LNCaP clone FGC (cell line): ENCODE measurements at regions not wholly inside any gene's neighbourhood (a gene's known extent, or its start where the extent isn't known, plus 50 kb on each side); places are given as distances from the start of the nearest gene placed in this dataset.
"Not testable (repeated sequence)": the region's sequence is repeated elsewhere in the genome, so short reads cannot be mapped to it uniquely, and the experiment has no call there.

Source experiments
- DNase-seq: peaks from one replicate; pipeline ENCODE4 v3.0.0-alpha.2; 2011; ENCODE audit warnings: low read depth
- H3K4me3 ChIP-seq: 2 replicates; pipeline ENCODE4 v1.5.1; 2011; ENCODE audit warnings: mild to moderate bottlenecking, low read depth, low read length, control low read depth
- CTCF ChIP-seq: IDR thresholded peaks from 2 replicates; pipeline ENCODE4 v1.5.1; 2012; ENCODE audit warnings: mild to moderate bottlenecking; ENCODE audit not compliant: control insufficient read depth, insufficient read depth; ENCODE audit errors: extremely low read depth

DNA sequence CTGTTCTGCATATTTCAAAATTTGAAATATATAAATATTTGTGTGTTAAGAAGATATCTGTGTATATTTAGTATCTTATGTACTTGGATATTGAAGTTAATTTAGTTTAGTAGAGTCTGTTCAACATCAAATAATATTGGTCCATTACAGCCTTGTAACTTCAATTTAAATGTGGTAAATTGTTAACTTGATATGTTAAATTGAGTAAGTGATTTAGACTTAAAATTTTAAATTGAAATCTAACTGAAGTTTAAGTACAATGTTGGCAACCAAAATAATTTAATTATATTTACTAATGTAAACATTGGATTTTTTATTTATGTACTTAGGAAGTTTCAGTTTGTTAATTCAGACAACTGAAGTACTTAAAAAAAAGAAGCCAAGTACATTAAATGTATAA lies 343.9 kb upstream of the DNAJC19 start:
- H3K4me3 ChIP-seq, result no peak overlapping the region
- TF ChIP-seq CTCF, result no peak
- no peak for DNase-seq

DNA sequence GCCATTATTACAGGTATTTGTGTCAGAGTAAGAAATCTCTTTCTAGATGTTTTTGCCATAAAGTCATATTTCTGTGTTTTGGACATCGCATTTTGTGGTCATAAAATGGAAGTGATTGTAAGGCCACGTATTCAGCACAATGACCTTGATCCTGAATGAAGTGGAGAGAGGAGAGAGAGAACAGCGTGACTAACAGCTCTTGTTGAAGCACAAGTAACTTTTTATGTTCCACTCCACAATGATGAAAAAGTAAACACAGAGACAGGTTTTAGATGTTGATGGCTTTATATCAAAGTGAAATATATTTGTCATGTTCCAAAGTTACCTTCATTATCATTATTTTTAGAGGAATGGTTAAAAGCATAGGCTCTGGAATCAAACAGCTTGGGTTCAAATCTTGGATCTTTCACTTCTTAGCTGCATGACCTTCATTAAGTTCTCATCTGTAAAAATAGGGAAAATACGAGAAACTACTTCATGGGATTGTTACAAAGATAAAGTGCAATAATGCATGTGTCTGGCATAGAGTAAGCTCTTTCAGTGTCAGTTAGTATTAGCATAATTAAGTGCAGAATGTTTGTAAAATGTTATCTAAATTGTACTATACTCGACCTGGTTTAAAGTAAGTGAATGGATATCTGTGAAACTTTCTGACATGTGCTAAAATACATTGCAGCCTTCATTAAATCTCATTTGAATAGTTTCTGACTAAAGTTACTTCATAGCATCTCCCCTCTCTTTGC lies 341.5 kb upstream of the DNAJC19 start:
- TF ChIP-seq CTCF, result no peak
- H3K4me3 ChIP-seq, result no peak overlapping the region
- DNase-seq, result no peak

GRCh38 chr3:181330257-181330656 lies 340.7 kb upstream of the DNAJC19 start:
- no peak overlapping the region for H3K4me3 ChIP-seq
- no peak for DNase-seq
- TF ChIP-seq CTCF, result no peak

DNA sequence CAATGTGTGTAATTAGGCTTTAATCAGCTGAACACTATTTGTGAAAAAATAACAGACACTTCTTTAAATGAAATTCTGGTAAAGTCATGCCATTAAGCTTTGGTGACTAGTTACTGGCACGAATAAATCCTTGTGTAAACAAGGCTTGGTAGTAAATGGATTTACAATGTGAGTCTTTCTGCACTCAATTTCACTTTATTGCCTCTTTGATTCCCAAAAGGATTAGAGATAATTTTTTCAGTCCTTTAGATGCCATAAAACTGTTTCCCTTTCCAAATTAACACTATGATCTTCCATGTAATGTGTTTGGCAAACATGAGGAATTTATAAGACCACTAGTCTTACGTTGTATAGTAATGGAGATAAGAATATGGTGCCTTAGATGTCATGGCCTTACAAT lies 339.5 kb upstream of the DNAJC19 start:
- H3K4me3 ChIP-seq, result no peak overlapping the region
- TF ChIP-seq CTCF, result no peak
- peak; percentile 31 for DNase-seq

DNA sequence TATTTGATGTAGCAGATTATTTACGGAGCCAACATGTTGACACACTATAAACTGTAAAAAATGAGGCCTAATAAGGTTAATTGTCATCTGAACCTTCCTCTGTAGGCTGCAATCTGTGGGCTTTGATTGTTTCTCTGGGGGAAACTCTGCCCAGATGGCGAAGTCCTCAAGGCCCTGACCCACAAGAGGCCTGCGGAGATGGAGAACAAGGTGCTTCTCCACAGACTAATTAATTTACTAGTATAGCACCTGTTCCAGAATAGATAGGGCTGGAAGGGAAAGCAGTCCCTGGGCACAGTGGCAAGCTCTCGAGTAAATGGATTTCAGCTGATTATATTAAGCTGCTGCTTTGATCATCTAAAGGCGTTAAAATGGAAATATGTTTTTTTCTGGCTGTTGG lies 338.8 kb upstream of the DNAJC19 start:
- DNase-seq, result no peak
- no peak for TF ChIP-seq CTCF

GRCh38 chr3:181327349-181327748 lies 337.8 kb upstream of the DNAJC19 start:
- no peak overlapping the region for H3K4me3 ChIP-seq
- DNase-seq, result no peak
- no peak for TF ChIP-seq CTCF

More for the DNA sequence above, 338.8 kb upstream of the DNAJC19 start:
- no peak overlapping the region for H3K4me3 ChIP-seq

DNA sequence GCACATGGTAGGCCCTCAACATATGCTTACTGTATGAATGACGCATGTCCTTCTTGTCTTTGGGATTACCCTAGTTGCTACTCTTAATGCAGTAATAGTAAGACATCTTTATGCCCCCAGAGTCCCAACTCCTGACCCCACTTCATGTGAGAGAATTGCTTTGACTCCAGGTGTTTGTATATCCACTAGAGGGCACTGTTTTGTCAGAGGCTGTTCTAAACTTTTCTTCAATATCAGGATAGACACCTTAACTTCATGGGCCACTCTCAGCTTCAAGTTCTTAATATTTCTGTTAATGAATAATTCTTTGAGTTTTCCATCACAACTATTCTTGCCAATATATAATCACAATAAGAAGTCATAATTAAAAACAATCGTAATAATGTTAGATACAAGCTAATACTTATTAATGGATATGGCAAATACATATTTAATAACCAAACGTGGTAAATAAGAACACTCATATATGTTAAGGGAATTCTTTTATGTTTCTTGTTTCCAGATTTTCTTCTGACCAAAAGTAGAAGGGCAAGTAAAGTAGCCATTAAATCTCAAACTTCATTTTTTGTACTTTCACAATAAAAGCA lies 337.2 kb upstream of the DNAJC19 start:
- no peak for DNase-seq

DNA sequence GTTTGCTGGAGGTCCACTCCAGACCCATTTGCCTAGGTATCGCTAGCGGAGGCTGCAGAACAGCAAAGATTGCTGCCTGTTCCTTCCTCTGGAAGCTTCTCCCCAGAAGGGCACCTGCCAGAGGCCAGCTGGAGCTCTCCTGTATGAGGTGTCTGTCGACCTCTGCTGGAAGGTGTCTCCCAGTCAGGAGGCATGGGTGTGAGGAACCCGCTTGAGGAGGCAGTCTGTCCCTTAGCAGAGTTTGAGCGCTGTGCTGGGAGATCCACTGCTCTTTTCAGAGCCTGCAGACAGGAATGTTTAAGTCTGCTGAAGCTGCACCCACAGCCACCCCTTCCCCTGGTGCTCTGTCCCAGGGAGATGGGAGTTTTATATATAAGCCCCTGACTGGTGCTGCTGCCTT lies 335.0 kb upstream of the DNAJC19 start:
- DNase-seq, result not testable (repeated sequence)

More for the DNA sequence above, 337.2 kb upstream of the DNAJC19 start:
- TF ChIP-seq CTCF, result peak; percentile 75
- no peak overlapping the region for H3K4me3 ChIP-seq

More for the DNA sequence above, 335.0 kb upstream of the DNAJC19 start:
- H3K4me3 ChIP-seq, result not testable (repeated sequence)
